ENCODE measurements at regions not wholly inside any gene's neighbourhood (a gene's known extent, or its start where the extent isn't known, plus 50 kb on each side); places are given as distances from the start of the nearest gene placed in this dataset.

DNA sequence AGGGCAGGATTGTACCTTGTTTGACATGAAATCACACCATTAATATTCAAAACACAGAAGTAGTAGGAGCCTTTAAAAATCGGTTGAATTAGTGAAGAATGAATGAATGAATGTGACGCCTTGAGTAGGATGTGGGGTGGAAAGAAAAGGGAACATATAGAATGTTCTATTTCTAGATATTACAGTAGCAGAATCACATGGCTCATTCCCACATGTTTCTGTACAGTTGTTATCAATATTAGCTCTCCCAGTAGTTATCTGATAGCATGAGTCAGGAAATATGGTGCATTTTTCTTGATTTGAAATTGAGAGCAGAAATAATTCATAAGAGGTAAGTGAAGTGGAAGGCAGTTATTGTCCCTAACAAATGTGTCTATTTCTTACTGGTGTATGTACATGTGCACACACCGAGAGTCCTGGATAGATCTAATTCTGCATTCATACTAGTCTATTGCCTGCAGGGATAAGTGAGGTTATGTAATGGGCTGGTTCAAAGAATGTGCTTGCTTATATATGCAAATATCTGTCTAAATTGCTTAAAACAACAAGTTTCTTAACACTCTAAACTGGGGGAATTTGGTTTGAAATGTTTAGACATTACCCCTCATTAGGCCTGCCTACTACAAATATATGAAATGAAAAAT lies 245.4 kb downstream of the EFCAB11 start:
- BruUV-seq (replicated peaks), result no TSS peak
- intact Hi-C loops (cut with micrococcal nuclease; ENCODE audit: unreplicated experiment), result no loop called here
- Histone ChIP-seq H3K27ac (ENCODE audit: low read depth, low read length, poor library complexity, severe bottlenecking) (no peak overlapping the region), H3K4me1 (ENCODE audit: insufficient read depth, low read length, poor library complexity, severe bottlenecking) (no peaks in the 10 kb centered on the region), H3K27me3 (replicated peaks; ENCODE audit: insufficient read depth, low read depth, low read length, poor library complexity) (no peaks in the 10 kb centered on the region), H3K36me3 (ENCODE audit: insufficient read depth, low read length, poor library complexity, severe bottlenecking) (no peaks in the 10 kb centered on the region), H3K9me3 (ENCODE audit: low read depth, low read length, poor library complexity, severe bottlenecking) (no peaks in the 10 kb centered on the region), H3K4me3 (ENCODE audit: low read depth, low read length, poor library complexity, severe bottlenecking) (no peak overlapping the region)
- ChIA-PET CTCF (no interaction called here), POLR2A (ENCODE audit: low non-redundant PET) (no interaction called here)
- DNase-seq (ENCODE audit: low spot score), result no peak
- TF ChIP-seq, protein P1, sequence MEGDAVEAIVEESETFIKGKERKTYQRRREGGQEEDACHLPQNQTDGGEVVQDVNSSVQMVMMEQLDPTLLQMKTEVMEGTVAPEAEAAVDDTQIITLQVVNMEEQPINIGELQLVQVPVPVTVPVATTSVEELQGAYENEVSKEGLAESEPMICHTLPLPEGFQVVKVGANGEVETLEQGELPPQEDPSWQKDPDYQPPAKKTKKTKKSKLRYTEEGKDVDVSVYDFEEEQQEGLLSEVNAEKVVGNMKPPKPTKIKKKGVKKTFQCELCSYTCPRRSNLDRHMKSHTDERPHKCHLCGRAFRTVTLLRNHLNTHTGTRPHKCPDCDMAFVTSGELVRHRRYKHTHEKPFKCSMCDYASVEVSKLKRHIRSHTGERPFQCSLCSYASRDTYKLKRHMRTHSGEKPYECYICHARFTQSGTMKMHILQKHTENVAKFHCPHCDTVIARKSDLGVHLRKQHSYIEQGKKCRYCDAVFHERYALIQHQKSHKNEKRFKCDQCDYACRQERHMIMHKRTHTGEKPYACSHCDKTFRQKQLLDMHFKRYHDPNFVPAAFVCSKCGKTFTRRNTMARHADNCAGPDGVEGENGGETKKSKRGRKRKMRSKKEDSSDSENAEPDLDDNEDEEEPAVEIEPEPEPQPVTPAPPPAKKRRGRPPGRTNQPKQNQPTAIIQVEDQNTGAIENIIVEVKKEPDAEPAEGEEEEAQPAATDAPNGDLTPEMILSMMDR (conservative IDR thresholded peaks at IDR 0.05; ENCODE audit: low read depth, low read length), result no peak
- TF ChIP-seq EZH2 (IDR thresholded peaks at IDR 0.05; ENCODE audit: borderline replicate concordance, low read depth, low read length, poor library complexity, severe bottlenecking), result no peak

DNA sequence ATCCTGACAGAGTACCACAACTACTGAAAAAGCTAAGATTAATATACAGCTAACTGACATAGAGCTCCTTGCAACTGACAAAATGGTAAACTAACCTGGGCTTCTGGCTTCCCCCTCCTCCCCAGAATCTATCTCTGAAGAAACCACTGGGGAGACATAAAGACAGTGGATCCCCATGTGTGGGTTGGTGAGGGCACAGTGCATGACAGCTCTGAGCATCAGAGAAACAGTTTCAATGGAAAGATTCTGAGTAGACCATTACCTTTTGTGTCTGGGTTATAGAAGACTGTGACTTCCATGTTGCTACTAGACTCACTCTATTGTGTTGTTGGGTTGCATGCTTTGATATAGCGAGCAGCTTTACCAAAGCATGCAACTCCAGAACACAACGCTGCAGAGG lies 247.4 kb downstream of the EFCAB11 start:
- no peaks in the 10 kb centered on the region for H3K36me3 ChIP-seq (ENCODE audit: insufficient read depth, low read length, poor library complexity, severe bottlenecking)
- BruUV-seq (replicated peaks), result no TSS peak
- TF ChIP-seq, protein P1 (conservative IDR thresholded peaks at IDR 0.05; ENCODE audit: low read depth, low read length), result no peak
- no peak for TF ChIP-seq EZH2 (IDR thresholded peaks at IDR 0.05; ENCODE audit: borderline replicate concordance, low read depth, low read length, poor library complexity, severe bottlenecking)

DNA sequence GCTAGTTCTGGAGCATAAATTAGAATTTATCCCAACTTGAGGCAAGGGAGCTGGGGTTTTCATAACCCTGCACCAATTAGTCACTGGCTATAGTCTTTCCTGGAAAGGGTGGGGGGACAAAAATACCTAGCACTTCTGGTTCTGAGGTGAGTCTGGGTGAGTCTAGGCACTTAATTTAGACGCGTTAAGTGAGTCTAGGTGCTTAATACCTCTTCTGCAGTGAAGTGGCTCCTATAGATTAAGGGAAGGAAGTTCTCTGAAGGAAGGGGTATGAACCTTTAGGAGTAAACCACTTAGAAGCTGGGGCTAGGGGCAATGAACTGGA lies 251.7 kb downstream of the EFCAB11 start:
- DNase-seq (ENCODE audit: low spot score), result no peak
- no TSS peak for BruUV-seq (replicated peaks)
- TF ChIP-seq EZH2 (IDR thresholded peaks at IDR 0.05; ENCODE audit: borderline replicate concordance, low read depth, low read length, poor library complexity, severe bottlenecking), result no peak
- TF ChIP-seq, protein P1 (conservative IDR thresholded peaks at IDR 0.05; ENCODE audit: low read depth, low read length), result no peak
- intact Hi-C loops (cut with micrococcal nuclease; ENCODE audit: unreplicated experiment), result no loop called here
- Histone ChIP-seq H3K36me3 (ENCODE audit: insufficient read depth, low read length, poor library complexity, severe bottlenecking) (no peaks in the 10 kb centered on the region), H3K9me3 (ENCODE audit: low read depth, low read length, poor library complexity, severe bottlenecking) (no peaks in the 10 kb centered on the region), H3K4me1 (ENCODE audit: insufficient read depth, low read length, poor library complexity, severe bottlenecking) (no peaks in the 10 kb centered on the region), H3K4me3 (ENCODE audit: low read depth, low read length, poor library complexity, severe bottlenecking) (no peak overlapping the region), H3K27ac (ENCODE audit: low read depth, low read length, poor library complexity, severe bottlenecking) (no peak overlapping the region), H3K27me3 (replicated peaks; ENCODE audit: insufficient read depth, low read depth, low read length, poor library complexity) (no peaks in the 10 kb centered on the region)
- CTCF ChIA-PET, result no interaction called here
- POLR2A ChIA-PET (ENCODE audit: low non-redundant PET), result no interaction called here

More for the DNA sequence above, 247.4 kb downstream of the EFCAB11 start:
- H3K9me3 ChIP-seq (ENCODE audit: low read depth, low read length, poor library complexity, severe bottlenecking), result no peaks in the 10 kb centered on the region
- CTCF ChIA-PET, result no interaction called here
- no peak for DNase-seq (ENCODE audit: low spot score)
- intact Hi-C loops (cut with micrococcal nuclease; ENCODE audit: unreplicated experiment), result no loop called here
- no peak overlapping the region for H3K4me3 ChIP-seq (ENCODE audit: low read depth, low read length, poor library complexity, severe bottlenecking)
- no peaks in the 10 kb centered on the region for H3K4me1 ChIP-seq (ENCODE audit: insufficient read depth, low read length, poor library complexity, severe bottlenecking)
- H3K27me3 ChIP-seq (replicated peaks; ENCODE audit: insufficient read depth, low read depth, low read length, poor library complexity), result no peaks in the 10 kb centered on the region
- H3K27ac ChIP-seq (ENCODE audit: low read depth, low read length, poor library complexity, severe bottlenecking), result no peak overlapping the region
- POLR2A ChIA-PET (ENCODE audit: low non-redundant PET), result no interaction called here
